Testis (tissue), 2 donors: ENCODE measurements at regions not wholly inside any gene's neighbourhood (a gene's known extent, or its start where the extent isn't known, plus 50 kb on each side); places are given as distances from the start of the nearest gene placed in this dataset.

Experiments
- POLR2A ChIP-seq: fragments of 450-650 bp; IDR thresholded peaks from one replicate; pipeline ENCODE4 v1.6.1; 2017; ENCODE audit warnings: antibody characterized with exemption, mild to moderate bottlenecking, moderate library complexity
- TF ChIP-seq, protein P1 (sequence below), 3 experiments: fragments of 450-650 bp in 2 of 3; fragments of 200-600 bp in 1 of 3; sonication (generic) in 1 of 3; IDR thresholded peaks; one replicate each; pipeline ENCODE4 v1.5.1; 2016 to 2019; ENCODE audit warnings: antibody characterized with exemption in 3 of 3, mild to moderate bottlenecking in 2 of 3, moderate library complexity in 1 of 3

DNA sequence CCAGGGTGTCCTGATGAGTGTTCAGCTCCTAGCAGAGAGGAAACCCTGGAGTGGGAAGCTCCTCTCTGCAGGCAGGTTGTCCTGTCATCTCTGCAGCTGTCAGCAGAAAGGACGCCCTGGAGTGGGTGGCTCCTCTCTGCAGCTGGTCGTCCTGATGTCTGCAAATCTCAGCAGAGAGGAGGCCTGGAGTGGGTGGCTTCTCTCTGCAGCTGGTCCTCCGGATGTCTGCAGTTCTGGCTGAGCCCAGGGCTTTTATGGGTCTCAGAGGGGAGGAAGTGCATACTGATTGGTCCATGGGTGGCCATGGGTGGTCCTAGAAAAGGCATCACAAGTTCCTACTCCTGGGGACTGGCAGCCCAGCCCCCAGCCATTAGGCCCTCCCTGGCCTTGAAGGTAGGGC, 102.6 kb upstream of the BNIP2 start:
- TF ChIP-seq, protein P1, sequence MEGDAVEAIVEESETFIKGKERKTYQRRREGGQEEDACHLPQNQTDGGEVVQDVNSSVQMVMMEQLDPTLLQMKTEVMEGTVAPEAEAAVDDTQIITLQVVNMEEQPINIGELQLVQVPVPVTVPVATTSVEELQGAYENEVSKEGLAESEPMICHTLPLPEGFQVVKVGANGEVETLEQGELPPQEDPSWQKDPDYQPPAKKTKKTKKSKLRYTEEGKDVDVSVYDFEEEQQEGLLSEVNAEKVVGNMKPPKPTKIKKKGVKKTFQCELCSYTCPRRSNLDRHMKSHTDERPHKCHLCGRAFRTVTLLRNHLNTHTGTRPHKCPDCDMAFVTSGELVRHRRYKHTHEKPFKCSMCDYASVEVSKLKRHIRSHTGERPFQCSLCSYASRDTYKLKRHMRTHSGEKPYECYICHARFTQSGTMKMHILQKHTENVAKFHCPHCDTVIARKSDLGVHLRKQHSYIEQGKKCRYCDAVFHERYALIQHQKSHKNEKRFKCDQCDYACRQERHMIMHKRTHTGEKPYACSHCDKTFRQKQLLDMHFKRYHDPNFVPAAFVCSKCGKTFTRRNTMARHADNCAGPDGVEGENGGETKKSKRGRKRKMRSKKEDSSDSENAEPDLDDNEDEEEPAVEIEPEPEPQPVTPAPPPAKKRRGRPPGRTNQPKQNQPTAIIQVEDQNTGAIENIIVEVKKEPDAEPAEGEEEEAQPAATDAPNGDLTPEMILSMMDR (IDR thresholded peaks at IDR 0.05), result no peak
- no peak for TF ChIP-seq POLR2A
